H9 (cell line): ENCODE measurements at regions not wholly inside any gene's neighbourhood (a gene's known extent, or its start where the extent isn't known, plus 50 kb on each side); places are given as distances from the start of the nearest gene placed in this dataset.

ENCODE experiments used
- DNase-seq: peaks from one replicate; pipeline ENCODE4 v3.0.0-alpha.2; 2017
- H2AFZ ChIP-seq: one replicate; pipeline ENCODE4 v1.6.1; 2013; ENCODE audit warnings: mild to moderate bottlenecking, low read length, control low read depth, moderate library complexity
- H2AK5ac ChIP-seq: 2 replicates; pipeline ENCODE4 v1.6.1; 2013; ENCODE audit warnings: low read length, control low read depth, mixed read lengths; ENCODE audit not compliant: insufficient read length
- H2BK120ac ChIP-seq: one replicate; pipeline ENCODE4 v1.6.1; 2013; ENCODE audit warnings: low read depth, mild to moderate bottlenecking, low read length, control low read depth, inconsistent platforms; ENCODE audit not compliant: poor library complexity, severe bottlenecking
- H2BK12ac ChIP-seq: 2 replicates; pipeline ENCODE4 v1.6.1; 2013; ENCODE audit warnings: low read length, control low read depth, mixed read lengths, low read depth; ENCODE audit not compliant: insufficient read length
- H2BK15ac ChIP-seq: 2 replicates; pipeline ENCODE4 v1.6.1; 2013; ENCODE audit warnings: low read depth, low read length, control low read depth
- H2BK20ac ChIP-seq: one replicate; pipeline ENCODE4 v1.6.1; 2013; ENCODE audit warnings: low read depth, mild to moderate bottlenecking, low read length, control low read depth, inconsistent platforms; ENCODE audit not compliant: poor library complexity, severe bottlenecking
- H2BK5ac ChIP-seq: 2 replicates; pipeline ENCODE4 v1.6.1; 2013; ENCODE audit warnings: low read length, control low read depth, mixed read lengths; ENCODE audit not compliant: insufficient read length
- H3K14ac ChIP-seq: 2 replicates; pipeline ENCODE4 v1.6.1; 2013; ENCODE audit warnings: low read length, control low read depth; ENCODE audit not compliant: insufficient read depth
- H3K18ac ChIP-seq: 2 replicates; pipeline ENCODE4 v1.6.1; 2013; ENCODE audit warnings: low read depth, mild to moderate bottlenecking, mixed read lengths, low read length, control low read depth; ENCODE audit not compliant: insufficient read length
- H3K23ac ChIP-seq: 2 replicates; pipeline ENCODE4 v1.6.1; 2013; ENCODE audit warnings: low read length, control low read depth, mixed read lengths, low read depth; ENCODE audit not compliant: insufficient read length
- H3K23me2 ChIP-seq: 2 replicates; pipeline ENCODE4 v1.6.1; 2013; ENCODE audit warnings: low read depth, mild to moderate bottlenecking, mixed read lengths, low read length, control low read depth; ENCODE audit not compliant: insufficient read length, poor library complexity, severe bottlenecking
- H3K27ac ChIP-seq: 2 replicates; pipeline ENCODE4 v1.5.1; 2013; ENCODE audit warnings: low read length, control low read depth, mixed read lengths, low read depth; ENCODE audit not compliant: insufficient read length
- H3K27me3 ChIP-seq: 2 replicates; pipeline ENCODE4 v1.6.1; 2013; ENCODE audit warnings: low read length, control low read depth, inconsistent platforms; ENCODE audit not compliant: insufficient read depth
- H3K4ac ChIP-seq: 2 replicates; pipeline ENCODE4 v1.6.1; 2013; ENCODE audit warnings: low read depth, mild to moderate bottlenecking, control low read depth, inconsistent platforms, low read length, moderate library complexity
- H3K4me1 ChIP-seq: 2 replicates; pipeline ENCODE4 v1.6.1; 2013; ENCODE audit warnings: low read length, control low read depth, inconsistent platforms; ENCODE audit not compliant: insufficient read depth
- H3K4me2 ChIP-seq: 2 replicates; pipeline ENCODE4 v1.6.1; 2013; ENCODE audit warnings: low read length, control low read depth, mixed read lengths; ENCODE audit not compliant: insufficient read length, insufficient read depth
- H3K56ac ChIP-seq: 2 replicates; pipeline ENCODE4 v1.6.1; 2013; ENCODE audit warnings: low read depth, mild to moderate bottlenecking, mixed read lengths, low read length, control low read depth; ENCODE audit not compliant: insufficient read length
- H3K79me1 ChIP-seq: 2 replicates; pipeline ENCODE4 v1.6.1; 2013; ENCODE audit warnings: low read depth, mild to moderate bottlenecking, moderate library complexity, low read length, control low read depth, inconsistent platforms; ENCODE audit not compliant: insufficient read depth, poor library complexity, severe bottlenecking
- H3K79me2 ChIP-seq: 2 replicates; pipeline ENCODE4 v1.6.1; 2013; ENCODE audit warnings: low read length, control low read depth, inconsistent platforms; ENCODE audit not compliant: insufficient read depth
- H3K9ac ChIP-seq: 2 replicates; pipeline ENCODE4 v1.6.1; 2013; ENCODE audit warnings: low read length, control low read depth, mixed read lengths; ENCODE audit not compliant: insufficient read length; ENCODE audit errors: extremely low read depth
- H3K9me3 ChIP-seq: one replicate; pipeline ENCODE4 v1.6.1; 2013; ENCODE audit warnings: low read depth, low read length, inconsistent platforms; ENCODE audit not compliant: control insufficient read depth
- H3T11ph ChIP-seq: one replicate; pipeline ENCODE4 v1.6.1; 2013; ENCODE audit warnings: mild to moderate bottlenecking, low read length, control low read depth, inconsistent platforms
- H4K20me1 ChIP-seq: one replicate; pipeline ENCODE4 v1.6.1; 2013; ENCODE audit not compliant: control insufficient read depth, insufficient read length, insufficient read depth
- H4K5ac ChIP-seq: 2 replicates; pipeline ENCODE4 v1.6.1; 2013; ENCODE audit warnings: low read depth, mild to moderate bottlenecking, mixed read lengths, low read length, control low read depth; ENCODE audit not compliant: insufficient read length
- H4K8ac ChIP-seq: replicated peaks from 2 replicates; pipeline ENCODE4 v1.6.1; 2013; ENCODE audit warnings: low read length, control low read depth, mixed read lengths, low read depth; ENCODE audit not compliant: insufficient read length
- H4K91ac ChIP-seq: 2 replicates; pipeline ENCODE4 v1.6.1; 2013; ENCODE audit warnings: low read depth, mild to moderate bottlenecking, moderate library complexity, mixed read lengths, low read length, control low read depth; ENCODE audit not compliant: insufficient read length
- H3K27ac Mint-ChIP-seq, 3 experiments: 2 replicates in 2 of 3; 3 replicates in 1 of 3; pipeline ENCODE4 v1.8.0; 2020 to 2021; ENCODE audit warnings: mixed read lengths in 3 of 3, mild to moderate bottlenecking in 1 of 3, moderate library complexity in 1 of 3
- H3K27me3 Mint-ChIP-seq: 2 replicates; pipeline ENCODE4 v1.8.0; 2021; ENCODE audit warnings: low read depth, mild to moderate bottlenecking, moderate library complexity, mixed read lengths
- H3K36me3 Mint-ChIP-seq, 3 experiments: 2 replicates in 2 of 3; 3 replicates in 1 of 3; pipeline ENCODE4 v1.8.0; 2020 to 2021; ENCODE audit warnings: low read depth in 3 of 3, mixed read lengths in 3 of 3; ENCODE audit not compliant: insufficient read depth in 1 of 3
- H3K4me1 Mint-ChIP-seq, 2 experiments: 2 replicates each; pipeline ENCODE4 v1.8.0; 2020; ENCODE audit warnings: mixed read lengths in 2 of 2
- H3K4me3 Mint-ChIP-seq, 2 experiments: 2 replicates in 1 of 2; 3 replicates in 1 of 2; pipeline ENCODE4 v1.8.0; 2020 to 2021; ENCODE audit warnings: mild to moderate bottlenecking in 2 of 2, mixed read lengths in 2 of 2, moderate library complexity in 1 of 2
- H3K9me3 Mint-ChIP-seq, 2 experiments: 2 replicates in 1 of 2; 3 replicates in 1 of 2; pipeline ENCODE4 v1.8.0; 2020; ENCODE audit warnings: mild to moderate bottlenecking in 2 of 2, mixed read lengths in 2 of 2, moderate library complexity in 1 of 2
- CTCF ChIP-seq: fragments of 200-600 bp; sonication (generic); conservative IDR thresholded peaks from 3 replicates; pipeline ENCODE4 v1.8.0; 2021; ENCODE audit warnings: antibody characterized with exemption, mild to moderate bottlenecking
- WGBS: extraction: QIAGEN DNeasy Blood & Tissue Kit; methylation state at CpG from one replicate; pipeline ENCODE4 v1.1.7; 2013; ENCODE audit warnings: missing lambda C conversion rate, low lambda C conversion rate, mixed read lengths; ENCODE audit not compliant: insufficient read length; ENCODE audit errors: extremely low coverage; 5-methylcytosine and 5-hydroxymethylcytosine counted together

GRCh38 chr20:40481743-40482458, 207.1 kb downstream of the MAFB start:
- Histone ChIP-seq H4K8ac (no peak overlapping the region), H3K9ac (no peak overlapping the region), H3K23ac (no peak overlapping the region), H2BK12ac (no peak overlapping the region), H2BK120ac (no peak overlapping the region), H2BK15ac (no peak overlapping the region), H3K4me2 (no peak overlapping the region), H3K4me1 (no peaks in the 10 kb centered on the region), H3K14ac (no peak overlapping the region), H2AK5ac (no peak overlapping the region), H3K27me3 (no peaks in the 10 kb centered on the region), H3T11ph (no peak overlapping the region), H3K79me1 (no peaks in the 10 kb centered on the region), H3K18ac (no peak overlapping the region), H3K27ac (no peak overlapping the region), H3K79me2 (no peaks in the 10 kb centered on the region), H4K20me1 (no peaks in the 10 kb centered on the region), H2BK20ac (no peak overlapping the region), H2BK5ac (no peak overlapping the region), H3K23me2 (no peaks in the 10 kb centered on the region), H4K5ac (no peak overlapping the region), H3K4ac (no peak overlapping the region), H4K91ac (no peak overlapping the region), H3K9me3 (no peaks in the 10 kb centered on the region), H2AFZ (no peak overlapping the region), H3K56ac (no peak overlapping the region)
- H3K27me3 Mint-ChIP-seq, result no peaks in the 10 kb centered on the region
- no peak for TF ChIP-seq CTCF
- no peak for DNase-seq
- peaks cover 3 to 6% of the 10 kb centered on the region in 2 experiments; a peak in 3 of 4 replicates for H3K4me1 Mint-ChIP-seq
- H3K36me3 Mint-ChIP-seq, result no peaks in the 10 kb centered on the region
- H3K27ac Mint-ChIP-seq, result no peak overlapping the region
- no peak overlapping the region for H3K4me3 Mint-ChIP-seq
- H3K9me3 Mint-ChIP-seq, result peaks cover 0 to 3% of the 10 kb centered on the region in 2 experiments; a peak in 1 of 5 replicates
- no CpG with 5 or more reads among the region's 7 CpGs for WGBS
